ENCODE measurements at regions not wholly inside any gene's neighbourhood (a gene's known extent, or its start where the extent isn't known, plus 50 kb on each side); places are given as distances from the start of the nearest gene placed in this dataset.

DNA sequence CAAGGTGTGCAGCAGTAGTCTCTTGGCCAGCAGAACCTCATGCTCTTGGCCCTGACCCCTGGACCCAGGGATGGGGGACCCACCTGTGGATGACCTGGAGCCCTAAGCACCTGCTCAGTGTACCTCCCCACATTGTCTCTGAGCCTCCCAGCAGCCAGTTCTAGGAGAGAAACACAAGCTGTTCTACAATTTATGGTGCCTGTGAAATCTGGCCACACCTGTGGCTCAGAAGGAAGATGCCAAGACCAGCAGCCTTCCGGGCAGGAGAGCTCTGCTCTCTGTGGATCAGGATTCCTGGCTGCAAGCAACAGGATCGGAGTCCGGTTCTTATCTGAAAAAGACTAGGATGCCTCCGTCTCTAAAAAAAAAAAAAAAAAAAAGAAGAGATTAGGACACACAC lies 103.6 kb upstream of the ANO1 start:
- no TSS peak for BruUV-seq (replicated peaks)
- ATAC-seq = no peak
- ChIA-PET RAD21 (ENCODE audit: low non-redundant PET in 1 of 2, low total read pairs in 2 of 2, uncharacterized antibody in 2 of 2, unreplicated experiment in 2 of 2) (no interaction called here), POLR2A (no interaction called here), CTCF (no interaction called here)
- intact Hi-C loops (cut with micrococcal nuclease) = no loop called here
- Histone ChIP-seq H4K20me1 (ENCODE audit: insufficient read depth) (no peaks in the 10 kb centered on the region), H3K27me3 (ENCODE audit: insufficient read depth, low read length) (no peaks in the 10 kb centered on the region), H3K4me3 (replicated peaks in 1 of 2; ENCODE audit: low read depth in 1 of 2, low read length in 2 of 2) (no peak overlapping the region), H3K27ac (ENCODE audit: low read depth, low read length) (no peak overlapping the region), H3K9ac (ENCODE audit: low read length) (no peak overlapping the region), H3K9me2 (ENCODE audit: insufficient read depth) (no peaks in the 10 kb centered on the region), H3K36me3 (ENCODE audit: control insufficient read depth in 1 of 2, insufficient read depth in 2 of 2, low read length in 2 of 2) (no peaks in the 10 kb centered on the region), H3K79me2 (ENCODE audit: insufficient read depth, low read length) (no peaks in the 10 kb centered on the region), H3K4me2 (ENCODE audit: low read length) (no peak overlapping the region), H2AFZ (ENCODE audit: low read depth, low read length, poor library complexity, severe bottlenecking) (no peak overlapping the region), H3K4me1 (ENCODE audit: control insufficient read depth in 1 of 2, insufficient read depth in 2 of 2, low read length in 2 of 2) (peaks cover 0 to 9% of the 10 kb centered on the region in 2 experiments; a peak in 3 of 4 replicates), H3K9me3 (ENCODE audit: control insufficient read depth in 1 of 2, insufficient read depth in 1 of 2, low read depth in 1 of 2, low read length in 2 of 2) (no peaks in the 10 kb centered on the region)
- no peak for TF ChIP-seq SRF (IDR thresholded peaks at IDR 0.05; ENCODE audit: low read depth)
- TF ChIP-seq ZNF274 (IDR thresholded peaks at IDR 0.05; ENCODE audit: low read depth, low read length) = no peak
- DNase-seq (ENCODE audit: low read depth, low spot score) = no peak

GRCh38 chr11:69975822-69976221 lies 102.3 kb upstream of the ANO1 start:
- no peak for ATAC-seq
- H3K9me2 ChIP-seq (ENCODE audit: insufficient read depth) = no peaks in the 10 kb centered on the region
- H3K4me3 ChIP-seq (replicated peaks in 1 of 2; ENCODE audit: low read depth in 1 of 2, low read length in 2 of 2) = no peak overlapping the region
- H2AFZ ChIP-seq (ENCODE audit: low read depth, low read length, poor library complexity, severe bottlenecking) = no peak overlapping the region
- H3K27ac ChIP-seq (ENCODE audit: low read depth, low read length) = no peak overlapping the region
- H3K9me3 ChIP-seq (ENCODE audit: control insufficient read depth in 1 of 2, insufficient read depth in 1 of 2, low read depth in 1 of 2, low read length in 2 of 2) = no peaks in the 10 kb centered on the region
- H3K79me2 ChIP-seq (ENCODE audit: insufficient read depth, low read length) = no peaks in the 10 kb centered on the region
- H3K4me1 ChIP-seq (ENCODE audit: control insufficient read depth in 1 of 2, insufficient read depth in 2 of 2, low read length in 2 of 2) = peaks cover 0 to 4% of the 10 kb centered on the region in 2 experiments; a peak in 2 of 4 replicates
- no TSS peak for BruUV-seq (replicated peaks)
- DNase-seq (ENCODE audit: low read depth, low spot score) = no peak
- no peak overlapping the region for H3K4me2 ChIP-seq (ENCODE audit: low read length)
- no peaks in the 10 kb centered on the region for H3K36me3 ChIP-seq (ENCODE audit: control insufficient read depth in 1 of 2, insufficient read depth in 2 of 2, low read length in 2 of 2)
- RAD21 ChIA-PET (ENCODE audit: low non-redundant PET in 1 of 2, low total read pairs in 2 of 2, uncharacterized antibody in 2 of 2, unreplicated experiment in 2 of 2) = interaction anchor here in 1 of 2 experiments (0.7 kb wide), 1 partner anchor 12 kb away, joined by 3 read pairs; no protein-coding TSS in a partner anchor
- intact Hi-C loops (cut with micrococcal nuclease) = no loop called here
- H4K20me1 ChIP-seq (ENCODE audit: insufficient read depth) = no peaks in the 10 kb centered on the region
- no peaks in the 10 kb centered on the region for H3K27me3 ChIP-seq (ENCODE audit: insufficient read depth, low read length)
- CTCF ChIA-PET = no interaction called here
- H3K9ac ChIP-seq (ENCODE audit: low read length) = no peak overlapping the region
- POLR2A ChIA-PET = no interaction called here
- TF ChIP-seq RAD21 (IDR thresholded peaks at IDR 0.05; ENCODE audit: low read depth) (no peak), POLR2A (IDR thresholded peaks at IDR 0.05; ENCODE audit: borderline replicate concordance, extremely low read depth, insufficient read depth, insufficient read length) (no peak), MAX (IDR thresholded peaks at IDR 0.05) (no peak), SRF (IDR thresholded peaks at IDR 0.05; ENCODE audit: low read depth) (no peak), POLR2AphosphoS5 (IDR thresholded peaks at IDR 0.05; ENCODE audit: low read depth, low read length) (no peak), EZH2 (IDR thresholded peaks at IDR 0.05) (no peak), REST (IDR thresholded peaks at IDR 0.05; ENCODE audit: low read depth) (no peak), CBX3 (IDR thresholded peaks at IDR 0.05; ENCODE audit: low read depth) (no peak), ZFX (IDR thresholded peaks at IDR 0.05) (no peak), FOSL1 (IDR thresholded peaks at IDR 0.05; ENCODE audit: low read depth) (no peak), CEBPB (IDR thresholded peaks at IDR 0.05; ENCODE audit: low read depth) (no peak), JUND (IDR thresholded peaks at IDR 0.05) (no peak), ELF1 (IDR thresholded peaks at IDR 0.05; ENCODE audit: borderline replicate concordance, low read depth) (no peak), TCF7L2 (IDR thresholded peaks at IDR 0.05; ENCODE audit: borderline replicate concordance, extremely low read depth, insufficient read depth, insufficient read length) (no peak), EZH2phosphoT487 (IDR thresholded peaks at IDR 0.05; ENCODE audit: borderline replicate concordance) (no peak), ZNF274 (IDR thresholded peaks at IDR 0.05; ENCODE audit: low read depth, low read length) (no peak), YY1 (IDR thresholded peaks at IDR 0.05; ENCODE audit: extremely low read depth, insufficient replicate concordance, low read depth, low read length) (no peak)

Data from HCT116 (cell line).